Testis (tissue), 2 donors: ENCODE measurements at regions not wholly inside any gene's neighbourhood (a gene's known extent, or its start where the extent isn't known, plus 50 kb on each side); places are given as distances from the start of the nearest gene placed in this dataset.

Experiments used
- CTCF ChIP-seq, 3 experiments: fragments of 450-650 bp in 2 of 3; fragments of 200-600 bp in 1 of 3; sonication (generic) in 1 of 3; IDR thresholded peaks; one replicate each; pipeline ENCODE4 v1.5.1; 2016 to 2019; ENCODE audit warnings: antibody characterized with exemption in 3 of 3, mild to moderate bottlenecking in 2 of 3, moderate library complexity in 1 of 3
- POLR2A ChIP-seq: fragments of 450-650 bp; IDR thresholded peaks from one replicate; pipeline ENCODE4 v1.6.1; 2017; ENCODE audit warnings: antibody characterized with exemption, mild to moderate bottlenecking, moderate library complexity

DNA sequence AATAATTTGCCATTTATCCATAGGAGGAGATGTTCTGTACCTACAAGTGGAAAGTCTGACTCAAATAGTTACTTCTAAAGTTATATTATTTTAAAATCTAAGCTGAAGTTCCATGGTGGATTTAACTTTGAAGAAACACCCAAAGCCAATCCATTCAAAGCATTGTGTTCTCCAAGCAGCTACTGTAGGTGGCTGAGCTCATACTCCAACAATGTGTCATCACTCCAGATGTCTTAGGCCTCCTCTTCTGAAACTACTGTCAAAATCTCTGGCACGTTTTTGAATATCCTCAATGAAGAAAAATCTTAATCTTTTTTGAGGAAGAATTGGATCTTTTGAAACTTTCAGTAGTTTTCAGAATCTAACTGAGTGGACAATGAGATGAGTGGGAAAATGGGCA is 169.1 kb downstream of the PTEN start:
- TF ChIP-seq CTCF (IDR thresholded peaks at IDR 0.05) (no peak), POLR2A (no peak)
